ENCODE measurements at regions not wholly inside any gene's neighbourhood (a gene's known extent, or its start where the extent isn't known, plus 50 kb on each side); places are given as distances from the start of the nearest gene placed in this dataset.

GRCh38 chr1:220409771-220410595, 118.0 kb upstream of the MARK1 start:
- no peaks in the 10 kb centered on the region for H3K9me2 ChIP-seq (replicated peaks; ENCODE audit: insufficient read depth, low read length)
- H3K79me2 ChIP-seq (ENCODE audit: low read length): no peaks in the 10 kb centered on the region
- H3K9ac ChIP-seq (ENCODE audit: low read length): no peak overlapping the region
- H2AFZ ChIP-seq (ENCODE audit: low read length): no peak overlapping the region
- H3K4me1 ChIP-seq (ENCODE audit: low read length): no peaks in the 10 kb centered on the region
- no peaks in the 10 kb centered on the region for H3K27me3 ChIP-seq (ENCODE audit: low read length)
- H3K36me3 ChIP-seq (ENCODE audit: insufficient read depth, low read length): no peaks in the 10 kb centered on the region
- no peaks in the 10 kb centered on the region for H4K20me1 ChIP-seq (ENCODE audit: insufficient read depth, low read depth, low read length)
- no peak overlapping the region for H3K4me3 ChIP-seq (ENCODE audit: low read length)
- DNase-seq: no peak
- no peak overlapping the region for H3K27ac ChIP-seq (ENCODE audit: low read length)
- H3K9me3 ChIP-seq (ENCODE audit: low read length): no peaks in the 10 kb centered on the region
- H3K4me2 ChIP-seq (ENCODE audit: low read depth, low read length, poor library complexity, severe bottlenecking): no peak overlapping the region

GRCh38 chr1:220407191-220407590, 120.7 kb upstream of the MARK1 start:
- H3K79me2 ChIP-seq (ENCODE audit: low read length): no peaks in the 10 kb centered on the region
- H4K20me1 ChIP-seq (ENCODE audit: insufficient read depth, low read depth, low read length): no peaks in the 10 kb centered on the region
- no peak overlapping the region for H3K4me3 ChIP-seq (ENCODE audit: low read length)
- no peaks in the 10 kb centered on the region for H3K27me3 ChIP-seq (ENCODE audit: low read length)
- no peak overlapping the region for H2AFZ ChIP-seq (ENCODE audit: low read length)
- DNase-seq: no peak
- no peaks in the 10 kb centered on the region for H3K9me2 ChIP-seq (replicated peaks; ENCODE audit: insufficient read depth, low read length)
- no peak overlapping the region for H3K4me2 ChIP-seq (ENCODE audit: low read depth, low read length, poor library complexity, severe bottlenecking)
- H3K36me3 ChIP-seq (ENCODE audit: insufficient read depth, low read length): no peaks in the 10 kb centered on the region
- no peaks in the 10 kb centered on the region for H3K4me1 ChIP-seq (ENCODE audit: low read length)
- no peak overlapping the region for H3K27ac ChIP-seq (ENCODE audit: low read length)
- no peaks in the 10 kb centered on the region for H3K9me3 ChIP-seq (ENCODE audit: low read length)
- H3K9ac ChIP-seq (ENCODE audit: low read length): no peak overlapping the region

- DNase-seq: no peak
- no peak overlapping the region for H2AFZ ChIP-seq (ENCODE audit: low read length)
- H3K27me3 ChIP-seq (ENCODE audit: low read length): no peaks in the 10 kb centered on the region
- no peak overlapping the region for H3K27ac ChIP-seq (ENCODE audit: low read length)
- no peak overlapping the region for H3K4me2 ChIP-seq (ENCODE audit: low read depth, low read length, poor library complexity, severe bottlenecking)
- no peaks in the 10 kb centered on the region for H3K9me2 ChIP-seq (replicated peaks; ENCODE audit: insufficient read depth, low read length)
- no peaks in the 10 kb centered on the region for H3K36me3 ChIP-seq (ENCODE audit: insufficient read depth, low read length)
- no peaks in the 10 kb centered on the region for H3K4me1 ChIP-seq (ENCODE audit: low read length)
- no peak overlapping the region for H3K9ac ChIP-seq (ENCODE audit: low read length)
- no peaks in the 10 kb centered on the region for H3K79me2 ChIP-seq (ENCODE audit: low read length)
- no peaks in the 10 kb centered on the region for H3K9me3 ChIP-seq (ENCODE audit: low read length)
- H4K20me1 ChIP-seq (ENCODE audit: insufficient read depth, low read depth, low read length): no peaks in the 10 kb centered on the region
- H3K4me3 ChIP-seq (ENCODE audit: low read length): no peak overlapping the region
Observed at GRCh38 chr1:220398238-220398637, 126.0 kb upstream of the RAB3GAP2 start.

- no peaks in the 10 kb centered on the region for H3K9me2 ChIP-seq (replicated peaks; ENCODE audit: insufficient read depth, low read length)
- no peaks in the 10 kb centered on the region for H3K9me3 ChIP-seq (ENCODE audit: low read length)
- H3K27me3 ChIP-seq (ENCODE audit: low read length): no peaks in the 10 kb centered on the region
- H3K9ac ChIP-seq (ENCODE audit: low read length): no peak overlapping the region
- no peak overlapping the region for H3K27ac ChIP-seq (ENCODE audit: low read length)
- no peak overlapping the region for H3K4me3 ChIP-seq (ENCODE audit: low read length)
- H3K36me3 ChIP-seq (ENCODE audit: insufficient read depth, low read length): no peaks in the 10 kb centered on the region
- H3K4me2 ChIP-seq (ENCODE audit: low read depth, low read length, poor library complexity, severe bottlenecking): no peak overlapping the region
- no peak overlapping the region for H2AFZ ChIP-seq (ENCODE audit: low read length)
- H4K20me1 ChIP-seq (ENCODE audit: insufficient read depth, low read depth, low read length): no peaks in the 10 kb centered on the region
- DNase-seq: no peak
- no peaks in the 10 kb centered on the region for H3K4me1 ChIP-seq (ENCODE audit: low read length)
- no peaks in the 10 kb centered on the region for H3K79me2 ChIP-seq (ENCODE audit: low read length)
Observed at GRCh38 chr1:220391491-220391890, 119.2 kb upstream of the RAB3GAP2 start.

- Histone ChIP-seq H3K4me1 (ENCODE audit: low read length) (no peaks in the 10 kb centered on the region), H4K20me1 (ENCODE audit: insufficient read depth, low read depth, low read length) (no peaks in the 10 kb centered on the region), H3K9me2 (replicated peaks; ENCODE audit: insufficient read depth, low read length) (no peaks in the 10 kb centered on the region), H3K9ac (ENCODE audit: low read length) (no peak overlapping the region), H3K79me2 (ENCODE audit: low read length) (no peaks in the 10 kb centered on the region), H3K36me3 (ENCODE audit: insufficient read depth, low read length) (no peaks in the 10 kb centered on the region), H2AFZ (ENCODE audit: low read length) (no peak overlapping the region), H3K4me3 (ENCODE audit: low read length) (no peak overlapping the region), H3K9me3 (ENCODE audit: low read length) (no peaks in the 10 kb centered on the region), H3K27ac (ENCODE audit: low read length) (no peak overlapping the region), H3K27me3 (ENCODE audit: low read length) (no peaks in the 10 kb centered on the region), H3K4me2 (ENCODE audit: low read depth, low read length, poor library complexity, severe bottlenecking) (no peak overlapping the region)
- no peak for DNase-seq
Observed at GRCh38 chr1:220389634-220390033, 117.4 kb upstream of the RAB3GAP2 start.

GRCh38 chr1:220386494-220387195, 114.4 kb upstream of the RAB3GAP2 start:
- no peak overlapping the region for H2AFZ ChIP-seq (ENCODE audit: low read length)
- no peak for DNase-seq
- no peak overlapping the region for H3K4me3 ChIP-seq (ENCODE audit: low read length)
- no peak overlapping the region for H3K4me2 ChIP-seq (ENCODE audit: low read depth, low read length, poor library complexity, severe bottlenecking)
- no peaks in the 10 kb centered on the region for H3K9me2 ChIP-seq (replicated peaks; ENCODE audit: insufficient read depth, low read length)
- no peaks in the 10 kb centered on the region for H3K79me2 ChIP-seq (ENCODE audit: low read length)
- no peaks in the 10 kb centered on the region for H3K9me3 ChIP-seq (ENCODE audit: low read length)
- no peak overlapping the region for H3K9ac ChIP-seq (ENCODE audit: low read length)
- H3K27ac ChIP-seq (ENCODE audit: low read length): no peak overlapping the region
- no peaks in the 10 kb centered on the region for H3K36me3 ChIP-seq (ENCODE audit: insufficient read depth, low read length)
- H4K20me1 ChIP-seq (ENCODE audit: insufficient read depth, low read depth, low read length): no peaks in the 10 kb centered on the region
- H3K27me3 ChIP-seq (ENCODE audit: low read length): no peaks in the 10 kb centered on the region
- H3K4me1 ChIP-seq (ENCODE audit: low read length): no peaks in the 10 kb centered on the region

GRCh38 chr1:220385158-220385557, 112.9 kb upstream of the RAB3GAP2 start:
- H3K9me3 ChIP-seq (ENCODE audit: low read length): no peaks in the 10 kb centered on the region
- H3K4me2 ChIP-seq (ENCODE audit: low read depth, low read length, poor library complexity, severe bottlenecking): no peak overlapping the region
- no peak overlapping the region for H3K4me3 ChIP-seq (ENCODE audit: low read length)

GRCh38 chr1:220382994-220383393, 110.7 kb upstream of the RAB3GAP2 start:
- Histone ChIP-seq H2AFZ (ENCODE audit: low read length) (no peak overlapping the region), H3K4me3 (ENCODE audit: low read length) (no peak overlapping the region), H3K4me2 (ENCODE audit: low read depth, low read length, poor library complexity, severe bottlenecking) (no peak overlapping the region), H3K36me3 (ENCODE audit: insufficient read depth, low read length) (no peaks in the 10 kb centered on the region), H3K9ac (ENCODE audit: low read length) (no peak overlapping the region), H3K4me1 (ENCODE audit: low read length) (no peaks in the 10 kb centered on the region), H4K20me1 (ENCODE audit: insufficient read depth, low read depth, low read length) (no peaks in the 10 kb centered on the region), H3K27ac (ENCODE audit: low read length) (no peak overlapping the region), H3K9me3 (ENCODE audit: low read length) (no peaks in the 10 kb centered on the region), H3K27me3 (ENCODE audit: low read length) (no peaks in the 10 kb centered on the region), H3K79me2 (ENCODE audit: low read length) (no peaks in the 10 kb centered on the region), H3K9me2 (replicated peaks; ENCODE audit: insufficient read depth, low read length) (no peaks in the 10 kb centered on the region)
- no peak for DNase-seq

More at GRCh38 chr1:220385158-220385557, 112.9 kb upstream of the RAB3GAP2 start:
- no peaks in the 10 kb centered on the region for H3K4me1 ChIP-seq (ENCODE audit: low read length)
- H3K9ac ChIP-seq (ENCODE audit: low read length): no peak overlapping the region
- no peaks in the 10 kb centered on the region for H3K36me3 ChIP-seq (ENCODE audit: insufficient read depth, low read length)
- H3K27ac ChIP-seq (ENCODE audit: low read length): no peak overlapping the region
- DNase-seq: no peak
- H3K27me3 ChIP-seq (ENCODE audit: low read length): no peaks in the 10 kb centered on the region
- no peaks in the 10 kb centered on the region for H4K20me1 ChIP-seq (ENCODE audit: insufficient read depth, low read depth, low read length)
- no peak overlapping the region for H2AFZ ChIP-seq (ENCODE audit: low read length)
- H3K9me2 ChIP-seq (replicated peaks; ENCODE audit: insufficient read depth, low read length): no peaks in the 10 kb centered on the region
- H3K79me2 ChIP-seq (ENCODE audit: low read length): no peaks in the 10 kb centered on the region

All from Karpas-422 (cell line).